GM12874 (cell line): ENCODE measurements at regions not wholly inside any gene's neighbourhood (a gene's known extent, or its start where the extent isn't known, plus 50 kb on each side); places are given as distances from the start of the nearest gene placed in this dataset.

Experiments used
- TF ChIP-seq, protein P1 (sequence below): IDR thresholded peaks from 2 replicates; pipeline ENCODE4 v1.5.1; 2011; ENCODE audit warnings: low read depth, mild to moderate bottlenecking, control low read depth, low read length, moderate library complexity; ENCODE audit not compliant: insufficient read depth

- TF ChIP-seq, protein P1, sequence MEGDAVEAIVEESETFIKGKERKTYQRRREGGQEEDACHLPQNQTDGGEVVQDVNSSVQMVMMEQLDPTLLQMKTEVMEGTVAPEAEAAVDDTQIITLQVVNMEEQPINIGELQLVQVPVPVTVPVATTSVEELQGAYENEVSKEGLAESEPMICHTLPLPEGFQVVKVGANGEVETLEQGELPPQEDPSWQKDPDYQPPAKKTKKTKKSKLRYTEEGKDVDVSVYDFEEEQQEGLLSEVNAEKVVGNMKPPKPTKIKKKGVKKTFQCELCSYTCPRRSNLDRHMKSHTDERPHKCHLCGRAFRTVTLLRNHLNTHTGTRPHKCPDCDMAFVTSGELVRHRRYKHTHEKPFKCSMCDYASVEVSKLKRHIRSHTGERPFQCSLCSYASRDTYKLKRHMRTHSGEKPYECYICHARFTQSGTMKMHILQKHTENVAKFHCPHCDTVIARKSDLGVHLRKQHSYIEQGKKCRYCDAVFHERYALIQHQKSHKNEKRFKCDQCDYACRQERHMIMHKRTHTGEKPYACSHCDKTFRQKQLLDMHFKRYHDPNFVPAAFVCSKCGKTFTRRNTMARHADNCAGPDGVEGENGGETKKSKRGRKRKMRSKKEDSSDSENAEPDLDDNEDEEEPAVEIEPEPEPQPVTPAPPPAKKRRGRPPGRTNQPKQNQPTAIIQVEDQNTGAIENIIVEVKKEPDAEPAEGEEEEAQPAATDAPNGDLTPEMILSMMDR = no peak
Measured at GRCh38 chr3:147794596-147794995, 385.4 kb downstream of the ZIC1 start.

DNA sequence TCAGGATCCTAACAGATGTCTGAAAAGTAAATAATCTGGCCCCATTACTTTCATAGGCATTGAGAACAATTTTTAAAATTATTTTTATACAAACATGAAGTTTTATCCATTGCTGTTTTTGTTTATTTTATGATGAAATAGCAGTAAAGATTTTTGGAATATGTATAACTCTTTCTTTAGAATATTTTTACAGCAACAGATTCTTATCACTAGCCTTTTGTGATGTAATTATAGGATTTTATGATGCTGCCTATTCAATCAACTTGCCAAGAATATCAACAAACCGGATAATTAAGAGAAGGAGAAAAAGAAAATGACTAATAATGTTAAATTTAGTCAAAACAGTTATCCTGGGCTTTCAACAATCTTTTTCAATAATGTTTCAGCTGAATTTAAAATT is 386.3 kb downstream of the ZIC1 start:
- TF ChIP-seq, protein P1 = no peak

DNA sequence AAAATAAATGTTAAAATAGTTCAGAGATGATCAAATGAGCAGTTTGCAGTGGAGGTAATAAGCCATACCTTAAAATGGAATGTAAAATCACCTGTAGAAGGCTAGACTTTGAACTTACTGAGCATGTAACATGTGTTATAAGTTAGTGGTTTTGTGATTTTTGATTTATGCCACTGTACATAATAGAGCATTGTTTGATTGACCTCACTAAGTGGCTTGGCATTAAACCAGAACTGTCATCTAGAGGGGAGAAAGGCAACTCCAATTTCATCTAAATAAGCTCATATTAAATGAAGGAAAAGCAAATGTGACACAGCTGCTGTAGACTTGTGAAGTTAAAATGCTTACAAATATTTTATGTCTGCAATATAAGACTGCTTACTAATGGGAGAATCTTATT is 387.9 kb downstream of the ZIC1 start:
- TF ChIP-seq, protein P1 = no peak

DNA sequence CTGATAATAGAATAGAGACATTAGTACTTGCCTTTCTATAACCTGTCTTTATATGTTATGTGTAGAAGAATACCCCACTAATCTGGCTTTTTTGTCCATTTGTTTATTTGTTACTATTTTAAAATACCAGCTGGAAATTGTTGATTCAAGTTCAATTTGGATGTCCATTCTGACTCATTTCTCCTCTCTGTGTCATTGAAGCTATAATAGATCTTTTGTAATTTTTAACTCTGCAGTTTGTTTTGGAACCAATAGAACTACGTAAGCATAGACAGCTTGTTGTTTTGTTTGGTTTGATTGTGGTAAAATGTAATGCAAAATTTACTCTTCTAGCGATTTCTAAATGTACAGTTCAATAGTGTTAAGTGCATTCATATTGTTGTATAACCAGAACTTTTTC is 390.4 kb downstream of the ZIC1 start:
- TF ChIP-seq, protein P1 = no peak

GRCh38 chr3:147807776-147808175 is 398.6 kb downstream of the ZIC1 start:
- TF ChIP-seq, protein P1 = no peak

GRCh38 chr3:147809206-147809605 is 400.0 kb downstream of the ZIC1 start:
- TF ChIP-seq, protein P1 = no peak

DNA sequence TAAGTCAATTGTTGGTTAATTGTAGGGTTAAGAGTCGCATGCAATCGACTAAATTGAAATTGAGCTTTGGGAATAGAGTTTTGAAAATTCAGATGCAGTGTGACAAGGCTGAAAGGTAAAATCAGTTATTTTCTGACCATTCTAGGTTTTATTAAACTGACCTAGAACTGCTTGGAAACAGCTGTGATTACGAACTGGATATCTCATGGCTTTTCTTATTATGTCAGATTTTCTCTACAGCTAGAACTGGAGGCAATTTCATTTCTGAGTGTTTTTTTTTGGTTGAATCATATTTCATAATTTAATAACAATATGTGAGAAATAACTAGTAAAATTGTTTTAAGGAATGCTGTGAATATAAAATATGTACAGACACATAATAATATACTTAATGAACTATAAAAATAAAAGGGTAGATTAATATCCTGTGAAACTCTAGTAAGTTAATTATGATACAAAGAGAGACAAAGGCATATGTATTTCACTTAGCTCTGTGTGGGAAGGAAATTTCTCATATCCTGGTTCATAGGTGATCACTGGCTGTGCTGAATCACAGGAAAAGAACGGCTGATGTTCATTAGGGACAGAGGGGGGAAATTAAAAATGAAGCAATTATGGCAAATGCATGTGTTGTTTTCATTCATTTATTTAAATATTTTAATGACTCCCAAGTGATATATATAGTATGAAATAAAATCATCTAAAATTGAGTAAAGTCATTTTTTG is 403.2 kb downstream of the ZIC1 start:
- TF ChIP-seq, protein P1 = no peak
